Loucy (cell line): ENCODE measurements at regions not wholly inside any gene's neighbourhood (a gene's known extent, or its start where the extent isn't known, plus 50 kb on each side); places are given as distances from the start of the nearest gene placed in this dataset.

Experiments
- H2AFZ ChIP-seq: fragments of 200-600 bp; sonication (generic); 2 replicates; pipeline ENCODE4 v1.6.0; 2016; ENCODE audit warnings: antibody characterized with exemption, mild to moderate bottlenecking, low read length, moderate library complexity
- H3F3A ChIP-seq: fragments of 200-600 bp; 2 replicates; pipeline ENCODE4 v1.6.0; 2016; ENCODE audit warnings: antibody characterized with exemption, low read depth, mild to moderate bottlenecking
- H3K27me3 ChIP-seq: fragments of 200-600 bp; sonication (generic); 2 replicates; pipeline ENCODE4 v1.6.1; 2014; ENCODE audit warnings: low read length, mild to moderate bottlenecking; ENCODE audit not compliant: insufficient read depth, poor library complexity, severe bottlenecking
- H3K36me3 ChIP-seq: fragments of 200-600 bp; sonication (generic); 2 replicates; pipeline ENCODE4 v1.6.1; 2016; ENCODE audit warnings: low read length; ENCODE audit not compliant: insufficient read depth
- H3K4me1 ChIP-seq: fragments of 200-600 bp; sonication (generic); 2 replicates; pipeline ENCODE4 v1.5.1; 2014; ENCODE audit warnings: low read length, mild to moderate bottlenecking; ENCODE audit not compliant: insufficient read depth, poor library complexity, severe bottlenecking
- H3K4me2 ChIP-seq: fragments of 200-600 bp; sonication (generic); 2 replicates; pipeline ENCODE4 v1.6.0; 2014; ENCODE audit warnings: antibody characterized with exemption, low read length, low read depth, mild to moderate bottlenecking; ENCODE audit not compliant: poor library complexity, severe bottlenecking
- H3K4me3 ChIP-seq: fragments of 200-600 bp; sonication (generic); 2 replicates; pipeline ENCODE4 v1.5.1; 2014; ENCODE audit warnings: low read length, mild to moderate bottlenecking, mixed read lengths; ENCODE audit not compliant: poor library complexity, severe bottlenecking
- H3K79me2 ChIP-seq: fragments of 200-600 bp; sonication (generic); 2 replicates; pipeline ENCODE4 v1.6.1; 2014; ENCODE audit warnings: low read length; ENCODE audit not compliant: insufficient read depth
- H3K9ac ChIP-seq: fragments of 200-600 bp; sonication (generic); 2 replicates; pipeline ENCODE4 v1.6.0; 2014; ENCODE audit warnings: mild to moderate bottlenecking, low read depth, low read length, moderate library complexity; ENCODE audit not compliant: poor library complexity, severe bottlenecking
- H3K9me2 ChIP-seq: fragments of 200-600 bp; sonication (generic); replicated peaks from 2 replicates; pipeline ENCODE4 v1.6.1; 2016; ENCODE audit warnings: low read depth, low read length, mixed read lengths
- H3K9me3 ChIP-seq: fragments of 200-600 bp; sonication (generic); 2 replicates; pipeline ENCODE4 v1.6.1; 2014; ENCODE audit warnings: mild to moderate bottlenecking, antibody characterized with exemption, low read length, low read depth; ENCODE audit not compliant: insufficient read depth
- H4K20me1 ChIP-seq: fragments of 200-600 bp; sonication (generic); 2 replicates; pipeline ENCODE4 v1.6.0; 2014; ENCODE audit warnings: antibody characterized with exemption, low read length, mild to moderate bottlenecking; ENCODE audit not compliant: insufficient read depth, poor library complexity, severe bottlenecking
- EZH2phosphoT487 ChIP-seq: fragments of 200-600 bp; IDR thresholded peaks from 2 replicates; pipeline ENCODE4 v1.6.1; 2018; ENCODE audit warnings: antibody characterized with exemption, mild to moderate bottlenecking, moderate library complexity, borderline replicate concordance
- TF ChIP-seq, protein P1 (sequence below): fragments of 200-600 bp; sonication (generic); conservative IDR thresholded peaks from 2 replicates; pipeline ENCODE4 v1.5.1; 2014; ENCODE audit warnings: mild to moderate bottlenecking, antibody characterized with exemption, low read length

DNA sequence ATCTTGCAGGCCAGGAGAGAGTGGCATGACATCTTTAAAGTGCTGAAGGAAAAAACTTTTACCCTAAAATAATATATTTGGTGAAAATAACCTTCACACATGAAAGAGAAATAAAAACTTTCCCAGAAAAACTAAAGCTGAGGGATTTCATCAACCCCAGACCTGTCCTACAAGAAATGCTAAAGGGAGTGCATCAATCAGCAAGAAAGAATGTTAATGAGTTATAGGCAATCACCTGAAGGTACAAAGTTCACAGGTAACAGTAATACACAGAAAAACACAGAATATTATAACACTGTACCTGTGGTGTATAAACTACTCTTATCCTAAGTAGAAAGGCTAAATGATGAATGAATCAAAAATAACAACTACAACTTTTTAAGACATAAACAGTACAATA is 249.2 kb upstream of the PKN2 start:
- H3K27me3 ChIP-seq = no peaks in the 10 kb centered on the region
- no peaks in the 10 kb centered on the region for H3F3A ChIP-seq
- no peak overlapping the region for H3K9ac ChIP-seq
- no peaks in the 10 kb centered on the region for H3K9me3 ChIP-seq
- no peaks in the 10 kb centered on the region for H3K36me3 ChIP-seq
- H3K79me2 ChIP-seq = no peaks in the 10 kb centered on the region
- no peak overlapping the region for H3K4me2 ChIP-seq
- TF ChIP-seq, protein P1, sequence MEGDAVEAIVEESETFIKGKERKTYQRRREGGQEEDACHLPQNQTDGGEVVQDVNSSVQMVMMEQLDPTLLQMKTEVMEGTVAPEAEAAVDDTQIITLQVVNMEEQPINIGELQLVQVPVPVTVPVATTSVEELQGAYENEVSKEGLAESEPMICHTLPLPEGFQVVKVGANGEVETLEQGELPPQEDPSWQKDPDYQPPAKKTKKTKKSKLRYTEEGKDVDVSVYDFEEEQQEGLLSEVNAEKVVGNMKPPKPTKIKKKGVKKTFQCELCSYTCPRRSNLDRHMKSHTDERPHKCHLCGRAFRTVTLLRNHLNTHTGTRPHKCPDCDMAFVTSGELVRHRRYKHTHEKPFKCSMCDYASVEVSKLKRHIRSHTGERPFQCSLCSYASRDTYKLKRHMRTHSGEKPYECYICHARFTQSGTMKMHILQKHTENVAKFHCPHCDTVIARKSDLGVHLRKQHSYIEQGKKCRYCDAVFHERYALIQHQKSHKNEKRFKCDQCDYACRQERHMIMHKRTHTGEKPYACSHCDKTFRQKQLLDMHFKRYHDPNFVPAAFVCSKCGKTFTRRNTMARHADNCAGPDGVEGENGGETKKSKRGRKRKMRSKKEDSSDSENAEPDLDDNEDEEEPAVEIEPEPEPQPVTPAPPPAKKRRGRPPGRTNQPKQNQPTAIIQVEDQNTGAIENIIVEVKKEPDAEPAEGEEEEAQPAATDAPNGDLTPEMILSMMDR = no peak
- TF ChIP-seq EZH2phosphoT487 = no peak
- H3K4me3 ChIP-seq = no peak overlapping the region
- H4K20me1 ChIP-seq = no peaks in the 10 kb centered on the region
- no peak overlapping the region for H2AFZ ChIP-seq
- H3K9me2 ChIP-seq = no peaks in the 10 kb centered on the region
- H3K4me1 ChIP-seq = no peaks in the 10 kb centered on the region

DNA sequence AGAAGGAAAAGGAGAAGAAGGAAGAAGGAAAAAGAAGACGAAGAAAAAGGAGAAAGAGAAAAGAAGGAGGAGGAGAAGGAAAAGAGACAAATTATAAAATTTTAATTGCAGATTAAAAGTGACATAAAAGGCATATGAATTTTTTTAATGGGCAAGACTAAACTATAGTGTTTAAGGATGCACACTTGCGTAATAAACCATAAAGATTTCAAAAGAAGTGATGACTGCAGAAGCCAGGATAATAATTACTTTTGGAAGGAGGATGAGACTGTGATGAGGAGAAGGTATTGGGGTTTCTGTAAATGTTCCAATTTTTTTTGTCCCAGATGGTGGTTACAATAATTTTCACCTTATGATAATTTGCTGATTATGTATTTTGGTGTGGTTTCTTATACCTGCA is 243.1 kb upstream of the PKN2 start:
- no peaks in the 10 kb centered on the region for H3K79me2 ChIP-seq
- H4K20me1 ChIP-seq = no peaks in the 10 kb centered on the region
- H3K9me2 ChIP-seq = no peaks in the 10 kb centered on the region
- no peaks in the 10 kb centered on the region for H3K9me3 ChIP-seq
- no peak overlapping the region for H3K9ac ChIP-seq
- H2AFZ ChIP-seq = no peak overlapping the region
- no peaks in the 10 kb centered on the region for H3K27me3 ChIP-seq
- no peaks in the 10 kb centered on the region for H3F3A ChIP-seq
- no peaks in the 10 kb centered on the region for H3K4me1 ChIP-seq
- H3K4me2 ChIP-seq = no peak overlapping the region
- no peak overlapping the region for H3K4me3 ChIP-seq
- no peak for TF ChIP-seq EZH2phosphoT487
- TF ChIP-seq, protein P1 = no peak
- no peaks in the 10 kb centered on the region for H3K36me3 ChIP-seq

DNA sequence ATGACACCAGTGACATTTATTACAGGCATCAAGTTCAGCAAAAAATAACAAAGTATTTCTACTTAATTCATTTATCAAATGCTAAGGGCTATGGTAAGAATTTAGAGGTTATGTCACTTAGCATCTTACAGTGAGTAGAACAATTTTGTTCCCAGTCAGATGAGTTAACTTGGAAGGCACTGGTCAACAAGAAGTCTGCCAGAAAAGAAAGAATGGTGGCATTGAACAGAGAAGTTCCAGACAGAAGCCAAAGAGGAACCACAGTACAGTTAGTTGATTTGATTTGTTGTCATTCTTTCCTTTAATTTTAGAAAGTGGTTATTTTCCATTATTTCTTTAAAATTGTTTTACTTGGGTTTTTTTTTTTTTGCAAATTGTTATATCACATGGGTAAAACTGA is 232.2 kb upstream of the PKN2 start:
- Histone ChIP-seq H3K9me2 (no peaks in the 10 kb centered on the region), H3K4me1 (no peaks in the 10 kb centered on the region), H3K9me3 (no peaks in the 10 kb centered on the region), H3K4me3 (no peak overlapping the region), H3K27me3 (no peaks in the 10 kb centered on the region), H3K36me3 (no peaks in the 10 kb centered on the region), H4K20me1 (no peaks in the 10 kb centered on the region), H3K79me2 (no peaks in the 10 kb centered on the region), H3K4me2 (no peak overlapping the region), H3F3A (no peaks in the 10 kb centered on the region), H2AFZ (no peak overlapping the region), H3K9ac (no peak overlapping the region)
- TF ChIP-seq EZH2phosphoT487 = no peak
- TF ChIP-seq, protein P1 = no peak
